PC-3 (cell line): ENCODE measurements at regions not wholly inside any gene's neighbourhood (a gene's known extent, or its start where the extent isn't known, plus 50 kb on each side); places are given as distances from the start of the nearest gene placed in this dataset.

Experiments
- ATAC-seq: fragments of 200-7000 bp; cut with Tn5 transposase; 2 replicates; pipeline ENCODE4 v1.9.1; 2020; ENCODE audit warnings: mild to moderate bottlenecking, moderate library complexity
- BruUV-seq: library from RNA; stranded (reverse); fragments of 400-500 nt; replicated peaks from 2 replicates; lab custom pipeline; 2021; lab: Mats Ljungman, UMichigan
- CTCF ChIA-PET: fragments of 300-600 bp; sonication (Branson Sonifier 250); formaldehyde crosslinking; loops from one replicate; lab custom pipeline; 2022; ENCODE audit warnings: antibody characterized with exemption; lab: Charles Lee
- POLR2A ChIA-PET: fragments of 300-600 bp; sonication (Branson Sonifier 250); formaldehyde crosslinking; loops from one replicate; lab custom pipeline; 2022; ENCODE audit warnings: antibody characterized with exemption; ENCODE audit not compliant: unreplicated experiment; lab: Charles Lee
- DNase-seq: peaks from one replicate; pipeline ENCODE4 v3.0.0-alpha.2; 2015
- H2AFZ ChIP-seq: fragments of 300-600 bp; sonication (generic); 2 replicates; pipeline ENCODE4 v1.6.0; 2016; ENCODE audit warnings: antibody characterized with exemption, low read length
- H3F3A ChIP-seq: fragments of 300-600 bp; sonication (generic); one replicate; pipeline ENCODE4 v1.6.0; 2017; ENCODE audit warnings: antibody characterized with exemption, low read length, control low read depth, mild to moderate bottlenecking; ENCODE audit not compliant: unreplicated experiment
- H3K27ac ChIP-seq: fragments of 300-600 bp; sonication (generic); 2 replicates; pipeline ENCODE4 v1.5.1; 2016; ENCODE audit warnings: mild to moderate bottlenecking, low read length
- H3K27me3 ChIP-seq: fragments of 300-600 bp; sonication (generic); 2 replicates; pipeline ENCODE4 v1.6.1; 2016; ENCODE audit warnings: low read length, mixed read lengths
- H3K36me3 ChIP-seq: fragments of 300-600 bp; sonication (generic); 2 replicates; pipeline ENCODE4 v1.6.1; 2016; ENCODE audit warnings: low read depth, mixed run types, low read length, mixed read lengths
- H3K4me1 ChIP-seq: fragments of 300-600 bp; sonication (generic); 2 replicates; pipeline ENCODE4 v1.5.1; 2016; ENCODE audit warnings: low read length; ENCODE audit not compliant: insufficient read depth
- H3K4me2 ChIP-seq: fragments of 300-600 bp; sonication (generic); 2 replicates; pipeline ENCODE4 v1.6.0; 2016; ENCODE audit warnings: low read length
- H3K4me3 ChIP-seq: fragments of 300-600 bp; sonication (generic); 2 replicates; pipeline ENCODE4 v1.5.1; 2016; ENCODE audit warnings: mild to moderate bottlenecking, low read length, mixed read lengths
- H3K79me2 ChIP-seq: fragments of 300-600 bp; sonication (generic); 2 replicates; pipeline ENCODE4 v1.6.1; 2017; ENCODE audit warnings: low read length, mixed read lengths
- H3K9ac ChIP-seq: fragments of 300-600 bp; sonication (generic); 2 replicates; pipeline ENCODE4 v1.6.0; 2016; ENCODE audit warnings: mild to moderate bottlenecking, low read length
- H3K9me2 ChIP-seq: fragments of 300-600 bp; sonication (generic); replicated peaks from 2 replicates; pipeline ENCODE4 v1.6.1; 2016; ENCODE audit warnings: mixed run types, low read length, mixed read lengths
- H3K9me3 ChIP-seq: fragments of 300-600 bp; sonication (generic); 2 replicates; pipeline ENCODE4 v1.6.1; 2016; ENCODE audit warnings: low read length, mixed read lengths
- H4K20me1 ChIP-seq: fragments of 300-600 bp; sonication (generic); 2 replicates; pipeline ENCODE4 v1.6.1; 2016; ENCODE audit warnings: low read length, mixed read lengths
- EZH2 ChIP-seq: fragments of 300-600 bp; sonication (generic); IDR thresholded peaks from one replicate; pipeline ENCODE4 v1.6.1; 2017; ENCODE audit warnings: antibody characterized with exemption, mild to moderate bottlenecking, low read length; ENCODE audit not compliant: unreplicated experiment
- EZH2phosphoT487 ChIP-seq: fragments of 300-600 bp; sonication (generic); IDR thresholded peaks from 2 replicates; pipeline ENCODE4 v1.6.1; 2018; ENCODE audit warnings: mild to moderate bottlenecking, antibody characterized with exemption, low read length, borderline replicate concordance
- intact Hi-C: fragments of 100-400 bp; cut with micrococcal nuclease; formaldehyde crosslinking; loops from 2 replicates; pipeline ENCODE4 v1.9.0; 2023
- TF ChIP-seq, protein P1 (sequence below): fragments of 300-600 bp; sonication (generic); conservative IDR thresholded peaks from 2 replicates; pipeline ENCODE4 v1.5.1; 2017; ENCODE audit warnings: antibody characterized with exemption, low read depth, mild to moderate bottlenecking, low read length

DNA sequence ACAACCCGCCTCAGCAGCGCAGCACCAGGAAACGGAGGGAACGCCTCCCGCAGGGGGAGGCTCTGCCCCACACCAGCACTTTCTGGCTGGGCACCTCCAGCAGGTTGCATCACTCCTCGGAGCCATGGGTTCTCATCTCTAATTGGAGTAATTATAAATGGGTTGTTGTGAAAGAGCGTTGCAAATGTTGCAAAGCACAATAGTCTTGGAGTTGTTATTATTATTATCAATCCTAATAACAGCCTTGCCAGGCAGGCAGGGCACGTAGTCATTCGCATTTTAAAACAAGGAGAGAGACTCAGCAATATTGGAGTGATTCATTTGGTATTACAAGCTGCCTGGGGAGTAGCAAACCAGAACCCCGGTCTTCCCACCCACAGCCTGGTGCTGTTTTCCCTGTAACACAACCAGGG, 108.6 kb upstream of the GJB6 start:
- DNase-seq (no peak), ATAC-seq (no peak)
- Histone ChIP-seq H3K4me2 (no peak overlapping the region), H2AFZ (no peak overlapping the region), H3F3A (no peaks in the 10 kb centered on the region), H4K20me1 (no peaks in the 10 kb centered on the region), H3K4me1 (peaks cover 26% of the 10 kb centered on the region), H3K9me3 (no peaks in the 10 kb centered on the region), H3K9me2 (no peaks in the 10 kb centered on the region), H3K79me2 (no peaks in the 10 kb centered on the region), H3K27me3 (no peaks in the 10 kb centered on the region), H3K36me3 (no peaks in the 10 kb centered on the region), H3K27ac (no peak overlapping the region), H3K4me3 (no peak overlapping the region), H3K9ac (no peak overlapping the region)
- POLR2A ChIA-PET = no interaction called here
- BruUV-seq = no TSS peak
- CTCF ChIA-PET = no interaction called here
- intact Hi-C loops = no loop called here
- TF ChIP-seq EZH2 (no peak), EZH2phosphoT487 (no peak)
- TF ChIP-seq, protein P1, sequence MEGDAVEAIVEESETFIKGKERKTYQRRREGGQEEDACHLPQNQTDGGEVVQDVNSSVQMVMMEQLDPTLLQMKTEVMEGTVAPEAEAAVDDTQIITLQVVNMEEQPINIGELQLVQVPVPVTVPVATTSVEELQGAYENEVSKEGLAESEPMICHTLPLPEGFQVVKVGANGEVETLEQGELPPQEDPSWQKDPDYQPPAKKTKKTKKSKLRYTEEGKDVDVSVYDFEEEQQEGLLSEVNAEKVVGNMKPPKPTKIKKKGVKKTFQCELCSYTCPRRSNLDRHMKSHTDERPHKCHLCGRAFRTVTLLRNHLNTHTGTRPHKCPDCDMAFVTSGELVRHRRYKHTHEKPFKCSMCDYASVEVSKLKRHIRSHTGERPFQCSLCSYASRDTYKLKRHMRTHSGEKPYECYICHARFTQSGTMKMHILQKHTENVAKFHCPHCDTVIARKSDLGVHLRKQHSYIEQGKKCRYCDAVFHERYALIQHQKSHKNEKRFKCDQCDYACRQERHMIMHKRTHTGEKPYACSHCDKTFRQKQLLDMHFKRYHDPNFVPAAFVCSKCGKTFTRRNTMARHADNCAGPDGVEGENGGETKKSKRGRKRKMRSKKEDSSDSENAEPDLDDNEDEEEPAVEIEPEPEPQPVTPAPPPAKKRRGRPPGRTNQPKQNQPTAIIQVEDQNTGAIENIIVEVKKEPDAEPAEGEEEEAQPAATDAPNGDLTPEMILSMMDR = no peak

DNA sequence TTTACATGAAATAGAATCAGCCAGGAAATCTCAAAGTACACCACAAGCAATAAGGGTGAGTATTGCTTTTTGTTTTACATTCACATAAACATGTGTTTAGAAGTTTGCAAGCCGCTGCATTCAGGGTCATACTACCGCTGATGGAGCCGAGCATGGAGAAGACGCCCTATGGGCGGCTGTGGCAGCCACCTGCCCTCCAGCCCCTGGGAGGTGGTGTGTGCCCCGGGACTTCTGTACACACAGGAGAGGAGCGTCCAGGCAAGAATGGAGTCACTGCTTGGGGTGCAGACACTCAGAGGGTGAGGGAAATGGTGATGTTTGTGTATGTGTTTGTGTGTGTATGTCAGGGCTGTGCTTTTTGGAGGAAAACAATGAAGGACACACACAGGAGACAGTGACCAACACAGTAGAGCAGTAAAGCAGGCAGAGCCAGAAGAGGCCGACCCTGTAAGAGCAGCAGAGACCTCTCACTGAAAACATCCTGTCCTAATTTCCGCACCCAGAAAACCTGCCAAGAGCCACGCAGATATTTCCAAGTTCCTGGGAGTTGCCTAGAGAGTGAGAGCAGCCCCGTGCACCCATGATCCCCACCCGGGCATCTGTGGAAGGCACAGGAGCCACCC, 108.1 kb upstream of the GJB6 start:
- Histone ChIP-seq H2AFZ (no peak overlapping the region), H3F3A (no peaks in the 10 kb centered on the region), H3K27me3 (no peaks in the 10 kb centered on the region), H3K4me3 (no peak overlapping the region), H3K4me1 (peaks cover 26% of the 10 kb centered on the region), H3K9ac (no peak overlapping the region), H3K27ac (no peak overlapping the region), H3K4me2 (no peak overlapping the region), H3K9me3 (no peaks in the 10 kb centered on the region), H4K20me1 (no peaks in the 10 kb centered on the region), H3K36me3 (no peaks in the 10 kb centered on the region), H3K79me2 (no peaks in the 10 kb centered on the region), H3K9me2 (no peaks in the 10 kb centered on the region)
- BruUV-seq = no TSS peak
- POLR2A ChIA-PET = no interaction called here
- intact Hi-C loops = no loop called here
- TF ChIP-seq EZH2 (no peak), EZH2phosphoT487 (no peak)
- TF ChIP-seq, protein P1 = no peak
- ATAC-seq = no peak
- CTCF ChIA-PET = no interaction called here
- DNase-seq = no peak

DNA sequence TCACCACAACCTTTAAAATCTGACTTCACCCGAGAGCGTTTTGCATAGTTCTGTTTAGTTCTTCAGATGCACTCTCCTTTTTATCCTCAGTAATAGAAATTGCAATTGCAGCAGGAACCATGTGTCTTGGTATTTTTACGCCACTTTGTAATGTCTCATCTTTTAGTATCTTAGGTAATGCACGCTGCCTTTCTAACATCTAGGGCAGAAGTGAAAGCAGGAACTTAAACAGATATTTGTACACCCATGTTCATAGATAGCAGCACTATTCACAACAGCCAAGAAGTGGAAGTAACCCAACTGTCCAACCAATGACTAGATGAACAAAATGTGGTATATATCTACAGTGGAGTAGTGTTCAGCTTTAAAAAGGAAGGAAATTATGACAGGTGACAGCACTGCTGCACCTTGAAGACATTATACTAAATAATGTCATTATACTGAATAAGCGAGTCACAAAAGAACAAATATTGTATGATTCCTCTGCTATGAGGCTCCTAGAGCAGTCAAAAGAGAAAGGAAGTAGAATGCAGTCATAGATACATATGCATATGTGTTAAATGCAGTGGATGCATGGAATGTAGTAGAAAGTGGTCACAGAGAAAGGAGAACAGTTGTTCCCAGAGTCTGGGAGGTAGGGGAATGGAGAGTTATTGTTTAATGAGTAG, 105.9 kb upstream of the GJB6 start:
- POLR2A ChIA-PET = no interaction called here

More for the DNA sequence above, 105.9 kb upstream of the GJB6 start:
- no peaks in the 10 kb centered on the region for H3K27me3 ChIP-seq
- no peaks in the 10 kb centered on the region for H3K9me2 ChIP-seq
- no peaks in the 10 kb centered on the region for H4K20me1 ChIP-seq
- no peak overlapping the region for H2AFZ ChIP-seq
- H3K9me3 ChIP-seq = no peaks in the 10 kb centered on the region
- no peak for TF ChIP-seq EZH2phosphoT487
- TF ChIP-seq EZH2 = no peak
- TF ChIP-seq, protein P1 = no peak
- no peaks in the 10 kb centered on the region for H3K36me3 ChIP-seq
- CTCF ChIA-PET = no interaction called here
- H3K4me1 ChIP-seq = peaks cover 26% of the 10 kb centered on the region
- H3K4me2 ChIP-seq = no peak overlapping the region; the same call in 1 of the 2 replicates
- no peak overlapping the region for H3K9ac ChIP-seq
- no TSS peak for BruUV-seq
- H3K79me2 ChIP-seq = no peaks in the 10 kb centered on the region
- no peaks in the 10 kb centered on the region for H3F3A ChIP-seq
- DNase-seq (peak; percentile 59), ATAC-seq (peak; percentile 63)
- H3K4me3 ChIP-seq = no peak overlapping the region
- intact Hi-C loops = no loop called here
- H3K27ac ChIP-seq = no peak overlapping the region
